GM19438 (cell line): ENCODE measurements at regions not wholly inside any gene's neighbourhood (a gene's known extent, or its start where the extent isn't known, plus 50 kb on each side); places are given as distances from the start of the nearest gene placed in this dataset.
"Not testable (repeated sequence)": the region's sequence is repeated elsewhere in the genome, so short reads cannot be mapped to it uniquely, and the experiment has no call there.

ENCODE experiments used
- ATAC-seq: cut with Tn5 transposase; IDR thresholded peaks from one replicate; pipeline ENCODE4 v1.9.1; 2021; ENCODE audit warnings: low read depth; ENCODE audit not compliant: unreplicated experiment

DNA sequence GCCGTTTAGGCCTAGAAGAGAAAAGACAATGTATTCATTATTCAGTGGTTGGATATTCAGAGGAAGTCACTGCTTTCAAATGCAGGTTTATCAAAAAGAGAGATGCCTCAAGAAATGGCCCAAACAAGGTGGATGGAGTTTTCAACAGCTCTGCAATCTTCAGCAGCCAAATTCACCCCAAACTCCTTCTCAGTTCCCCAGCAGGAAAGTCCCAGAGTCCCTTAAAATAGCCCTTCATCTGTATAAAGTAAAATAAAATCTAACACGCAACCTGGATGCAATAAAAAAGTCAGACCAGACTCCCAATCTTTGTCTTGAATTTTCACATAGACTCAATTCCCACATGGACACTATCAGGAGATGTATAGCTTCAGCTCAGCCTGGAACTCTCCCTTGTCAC, 101.6 kb upstream of the SPATA12 start:
- no peak for ATAC-seq

DNA sequence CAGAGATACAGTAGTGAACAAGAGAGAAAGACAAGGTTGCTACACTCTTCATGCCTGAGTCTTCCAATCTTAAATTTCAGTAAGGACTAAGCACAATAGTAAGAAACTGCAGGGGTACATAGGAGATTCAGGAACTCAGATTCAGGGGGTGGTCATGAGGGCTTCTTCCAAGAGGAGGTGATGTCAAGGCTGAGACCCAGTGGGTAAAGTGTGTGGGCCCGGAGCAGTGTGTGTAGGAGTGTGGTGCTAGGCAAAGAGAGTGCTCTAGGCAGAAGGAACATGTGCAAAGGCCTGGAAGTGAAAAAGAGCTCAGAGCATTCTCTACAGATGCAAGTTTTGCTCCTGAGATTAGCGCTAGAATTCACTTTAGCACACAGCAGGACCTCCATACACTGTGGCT, 102.9 kb upstream of the SPATA12 start:
- no peak for ATAC-seq

DNA sequence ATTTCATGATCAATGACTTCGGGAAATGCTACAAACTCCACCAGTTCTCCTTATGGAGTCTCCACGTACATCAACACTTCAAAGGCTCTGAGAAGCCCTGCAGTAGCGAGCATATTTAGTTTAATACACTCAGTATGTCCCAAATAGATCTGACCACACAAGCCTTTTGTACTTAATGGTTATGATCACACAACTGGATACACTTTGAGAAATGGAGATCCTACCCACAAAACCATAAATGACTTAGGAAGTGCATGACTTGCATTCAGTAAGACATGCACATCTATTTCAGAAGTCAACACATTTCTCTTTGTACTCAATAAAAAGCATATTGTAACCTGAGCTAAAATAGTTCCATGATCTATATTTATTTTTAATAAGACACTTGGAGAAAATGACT, 103.6 kb upstream of the SPATA12 start:
- ATAC-seq: no peak

DNA sequence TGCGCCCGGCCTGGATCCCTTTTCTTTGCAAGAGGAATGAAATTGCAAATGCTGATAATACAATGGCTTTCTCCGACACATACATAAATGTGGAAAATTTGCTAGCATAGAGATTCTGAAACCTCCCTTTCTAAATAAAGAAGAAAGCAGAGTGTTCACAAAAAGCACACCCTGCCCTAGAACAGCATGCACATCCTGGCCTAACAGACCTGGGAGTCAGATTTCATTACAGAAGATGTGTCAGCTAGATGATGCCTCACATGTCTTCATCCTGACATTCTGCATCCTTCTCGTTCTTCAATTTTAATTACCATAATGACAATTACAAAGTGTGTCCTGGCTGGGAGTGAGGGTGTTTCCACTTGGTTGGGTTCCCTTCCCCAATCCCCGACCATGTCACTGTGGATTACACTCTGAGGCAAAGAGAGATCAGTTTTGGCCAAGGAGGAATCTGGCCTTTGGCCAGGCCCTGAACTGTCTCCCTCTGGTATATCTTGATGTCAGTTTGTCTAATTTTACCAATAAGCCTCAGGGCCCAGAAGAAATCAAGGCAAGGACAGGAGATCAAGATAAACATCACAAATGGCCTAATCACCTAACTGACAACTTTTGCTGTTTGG, 104.9 kb upstream of the SPATA12 start:
- no peak for ATAC-seq

DNA sequence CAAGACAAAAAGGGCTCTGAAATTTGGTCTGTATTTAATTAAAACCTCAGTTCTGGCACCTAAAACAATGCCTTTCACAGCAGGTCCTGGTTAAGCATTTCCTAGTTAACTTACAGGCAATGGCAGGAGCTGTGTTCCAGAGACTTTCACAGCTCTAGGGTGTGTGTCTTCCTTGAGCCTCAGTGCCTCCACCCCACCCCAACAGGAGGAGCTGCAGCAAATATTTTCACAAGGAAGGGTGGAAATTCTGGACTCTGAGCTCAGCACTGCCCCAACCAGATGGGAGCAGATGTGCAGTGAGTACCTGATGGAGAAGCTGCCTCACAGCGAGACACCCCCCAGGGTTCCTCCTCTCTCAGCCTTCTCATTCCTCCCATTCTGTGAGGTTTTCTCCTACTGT, 106.3 kb upstream of the SPATA12 start:
- ATAC-seq: no peak

DNA sequence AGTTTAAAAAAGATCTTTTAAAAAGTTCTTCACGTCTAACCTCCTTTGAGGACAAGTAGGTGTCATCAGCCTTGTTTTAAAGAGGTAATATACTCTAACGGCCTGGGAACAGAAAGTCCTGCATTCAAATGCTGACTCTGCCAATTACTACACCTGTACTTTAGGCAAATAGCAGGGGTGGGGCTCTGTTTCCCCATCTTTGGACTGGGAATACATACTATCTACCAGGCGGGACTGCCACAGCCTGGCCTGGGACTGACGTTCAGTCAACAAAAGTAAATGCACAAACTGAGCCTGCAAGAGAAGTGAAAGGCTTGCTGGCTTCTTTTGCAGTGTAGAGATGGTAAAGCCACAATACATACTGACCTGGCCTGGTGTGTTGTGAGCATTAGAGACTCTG, 107.6 kb upstream of the SPATA12 start:
- ATAC-seq: no peak

DNA sequence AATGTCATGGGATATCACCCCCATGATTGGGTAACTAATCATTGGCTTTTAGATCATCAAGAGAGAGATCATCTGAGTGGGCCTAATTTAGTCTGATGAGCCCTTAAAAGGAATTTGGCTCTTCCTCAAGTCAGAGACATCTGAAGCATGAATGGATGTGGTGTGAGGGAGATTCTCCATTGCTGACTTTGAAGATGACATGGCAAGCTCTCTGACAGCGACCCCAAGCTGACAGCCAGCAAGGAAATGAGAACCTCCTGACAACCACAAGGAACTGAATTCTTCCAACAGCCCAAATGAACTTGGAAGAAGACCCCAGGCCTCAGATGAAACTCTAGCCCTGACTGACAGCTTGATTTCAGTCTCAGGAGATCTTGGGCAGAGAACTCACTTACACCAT, 108.4 kb upstream of the SPATA12 start:
- ATAC-seq: no peak

DNA sequence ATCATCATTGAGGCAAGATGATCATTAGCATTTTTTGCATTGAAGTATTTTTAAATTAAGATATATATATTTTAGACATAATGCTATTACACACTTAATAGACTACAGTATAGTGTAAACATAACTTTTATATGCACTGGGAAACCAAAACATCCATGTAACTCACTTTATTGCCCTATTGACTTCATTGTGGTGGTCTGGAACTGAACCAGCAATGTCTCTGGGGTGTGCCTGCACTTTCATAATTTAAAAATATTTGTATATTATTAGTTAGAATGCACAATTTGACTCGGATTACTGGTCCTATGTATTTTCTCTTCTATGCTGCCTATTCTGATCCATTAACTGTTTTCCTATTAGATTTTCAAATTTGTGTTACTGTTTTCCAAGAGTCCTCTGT, 109.1 kb upstream of the SPATA12 start:
- ATAC-seq: no peak

DNA sequence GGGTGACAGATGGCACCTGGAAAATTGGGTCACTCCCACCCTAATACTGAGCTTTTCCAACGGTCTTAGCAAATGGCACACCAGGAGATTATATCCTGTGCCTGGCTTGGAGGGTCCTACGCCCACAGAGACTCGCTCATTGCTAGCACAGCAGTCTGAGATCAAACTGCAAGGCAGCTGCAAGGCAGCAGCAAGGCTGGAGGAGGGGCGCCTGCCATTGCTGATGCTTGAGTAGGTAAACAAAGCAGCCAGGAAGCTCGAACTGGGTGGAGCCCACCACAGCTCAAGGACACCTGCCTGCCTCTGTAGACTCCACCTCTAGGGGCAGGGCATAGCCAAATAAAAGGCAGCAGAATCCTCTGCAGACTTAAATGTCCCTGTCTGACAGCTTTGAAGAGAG, 115.1 kb upstream of the SPATA12 start:
- ATAC-seq: not testable (repeated sequence)

DNA sequence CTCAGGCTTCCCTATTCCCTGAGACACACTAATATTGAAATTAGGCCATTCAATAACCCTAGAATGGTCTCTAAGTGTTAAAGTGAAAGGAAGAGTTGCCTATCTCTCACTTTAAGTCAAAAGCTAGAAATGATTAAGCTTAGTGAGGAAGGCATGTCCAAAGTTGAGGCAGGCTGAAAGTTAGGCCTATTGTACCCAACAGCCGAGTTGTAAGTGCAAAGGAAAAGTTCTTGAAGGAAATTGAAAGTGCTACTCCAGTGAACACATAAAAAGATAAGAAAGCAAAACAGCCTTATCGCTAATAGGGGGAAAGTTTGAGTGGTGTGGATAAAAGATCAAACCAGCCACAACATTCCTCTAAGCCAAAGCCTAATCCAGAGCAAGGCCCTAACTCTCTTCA, 117.9 kb upstream of the SPATA12 start:
- no peak for ATAC-seq

DNA sequence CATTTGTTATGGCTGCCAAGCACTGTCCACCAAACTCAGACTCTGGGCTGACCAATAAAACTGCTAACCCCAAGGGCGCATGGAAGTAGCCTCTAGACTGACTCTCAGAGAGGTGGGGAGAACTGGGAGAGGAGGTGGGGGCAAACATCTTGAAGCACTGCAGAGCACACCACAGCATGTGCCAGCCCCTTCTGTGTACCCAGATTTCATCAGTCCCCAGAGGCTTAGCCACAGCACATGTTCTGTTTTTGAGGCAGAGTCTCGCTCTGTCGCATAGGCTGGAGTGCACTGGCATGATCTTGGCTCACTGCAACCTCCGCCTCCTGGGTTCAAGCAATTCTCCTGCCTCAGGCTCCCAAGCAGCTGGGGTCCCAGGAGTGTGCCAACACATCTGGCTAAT, 119.5 kb upstream of the SPATA12 start:
- ATAC-seq: no peak

DNA sequence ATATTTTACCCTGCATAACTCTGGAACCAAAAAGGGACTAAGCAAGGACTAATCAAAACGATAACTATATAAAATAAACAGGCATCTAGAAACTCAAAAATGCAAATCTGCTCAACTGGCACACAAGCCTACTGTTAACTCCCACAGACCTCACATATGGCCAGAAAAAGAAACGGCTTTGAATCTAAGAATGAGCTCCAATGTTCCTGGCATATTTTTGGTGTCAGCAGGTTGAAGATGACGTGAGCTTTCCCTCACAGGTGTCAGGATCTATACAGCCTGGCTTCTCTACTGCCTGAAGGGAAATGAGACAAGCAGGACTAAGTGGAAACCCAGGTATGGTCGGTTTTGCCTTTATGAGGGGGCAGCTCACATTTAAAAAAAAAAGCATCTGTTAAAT, 120.1 kb upstream of the SPATA12 start:
- no peak for ATAC-seq

DNA sequence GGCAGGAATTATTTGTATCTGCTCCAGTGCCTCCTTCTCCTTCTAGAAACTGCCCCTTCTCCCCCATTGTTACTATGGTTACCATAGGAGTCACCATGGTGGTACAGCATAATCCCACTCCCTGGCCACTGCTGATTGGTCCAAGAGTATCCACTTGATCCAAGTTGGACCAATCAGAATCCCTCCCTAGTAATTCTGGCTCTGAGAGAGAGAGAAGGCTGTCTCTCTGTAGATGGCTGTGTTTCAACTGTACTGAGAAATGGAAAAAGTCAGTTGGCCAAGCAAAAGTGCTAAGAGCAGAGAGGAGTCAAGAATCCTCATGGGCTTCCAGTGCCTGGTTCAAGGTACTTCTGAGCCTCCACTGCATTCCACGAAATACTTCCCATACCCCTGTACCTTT, 120.6 kb upstream of the SPATA12 start:
- ATAC-seq: no peak

DNA sequence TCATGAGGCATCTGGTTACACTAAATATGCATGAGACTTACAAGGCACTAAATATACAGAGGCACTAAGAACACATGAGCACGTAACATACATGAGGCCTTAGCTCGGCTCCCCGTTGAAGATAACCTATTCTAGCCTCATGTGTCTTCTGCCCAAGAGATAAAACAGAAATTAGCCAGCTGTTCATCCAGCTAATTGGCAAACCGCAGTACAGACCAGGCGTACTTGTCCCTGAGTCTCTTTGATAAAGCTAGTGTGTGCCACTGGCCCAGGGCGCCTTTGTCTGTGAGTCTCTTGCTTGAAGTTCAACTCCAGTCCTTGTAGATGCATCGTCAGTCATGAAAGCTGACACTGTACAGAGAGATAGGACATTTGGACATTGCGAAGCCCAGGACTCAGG, 121.9 kb upstream of the SPATA12 start:
- no peak for ATAC-seq

DNA sequence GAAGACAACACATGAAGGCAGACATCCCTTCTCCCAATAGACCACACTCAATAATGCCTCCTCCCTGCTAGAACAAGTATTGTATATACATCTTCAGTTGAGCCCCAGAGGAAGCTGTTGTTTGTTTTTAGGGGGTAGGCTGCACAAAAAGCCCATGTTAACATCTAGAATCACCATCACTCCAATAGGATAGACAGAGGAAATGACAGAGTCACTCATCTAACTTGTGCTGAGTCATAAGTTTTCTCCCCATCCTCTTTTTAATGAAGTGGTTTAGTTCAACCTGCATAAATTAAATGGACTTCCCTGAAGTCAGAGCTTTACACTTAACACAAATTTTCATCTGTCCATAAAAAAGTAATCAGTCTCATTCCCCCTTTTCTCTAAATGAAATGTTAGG, 122.9 kb upstream of the SPATA12 start:
- ATAC-seq: no peak

DNA sequence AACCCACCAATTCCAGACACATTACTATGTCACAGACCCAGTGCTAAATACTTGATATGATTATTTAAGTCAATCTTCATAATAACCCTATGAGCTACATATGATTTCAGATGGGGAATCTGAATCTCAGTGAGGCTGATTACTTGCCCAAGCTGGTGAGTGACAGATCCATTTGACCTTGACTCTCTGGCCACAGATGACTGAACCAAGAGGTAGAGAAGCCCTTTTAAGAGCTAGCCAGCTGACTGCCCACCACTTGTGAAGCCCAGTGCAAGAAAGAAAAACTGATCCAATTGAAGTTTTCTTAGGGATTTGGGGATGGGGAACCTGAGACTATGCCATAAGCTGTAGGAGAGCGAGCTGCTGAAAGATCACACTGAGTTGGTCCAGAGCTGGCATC, 124.7 kb upstream of the SPATA12 start:
- no peak for ATAC-seq

DNA sequence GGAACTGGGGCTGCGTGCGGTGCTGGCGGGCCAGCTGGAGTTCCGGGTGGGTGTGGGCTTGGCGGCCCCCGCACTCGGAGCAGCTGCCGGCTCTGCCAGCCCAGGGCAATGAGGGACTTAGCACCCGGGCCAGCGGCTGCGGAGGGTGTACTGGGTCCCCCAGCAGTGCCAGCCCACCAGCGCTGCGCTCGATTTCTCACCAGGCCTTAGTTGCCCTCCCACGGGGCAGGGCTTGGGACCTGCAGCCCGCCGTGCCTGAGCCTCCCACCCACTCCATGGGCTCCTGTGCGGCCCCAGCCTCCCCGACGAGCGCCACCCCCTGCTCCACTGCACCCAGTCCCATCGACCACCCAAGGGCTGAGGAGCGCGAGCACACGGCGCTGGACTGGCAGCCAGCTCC, 126.0 kb upstream of the SPATA12 start:
- ATAC-seq: not testable (repeated sequence)

DNA sequence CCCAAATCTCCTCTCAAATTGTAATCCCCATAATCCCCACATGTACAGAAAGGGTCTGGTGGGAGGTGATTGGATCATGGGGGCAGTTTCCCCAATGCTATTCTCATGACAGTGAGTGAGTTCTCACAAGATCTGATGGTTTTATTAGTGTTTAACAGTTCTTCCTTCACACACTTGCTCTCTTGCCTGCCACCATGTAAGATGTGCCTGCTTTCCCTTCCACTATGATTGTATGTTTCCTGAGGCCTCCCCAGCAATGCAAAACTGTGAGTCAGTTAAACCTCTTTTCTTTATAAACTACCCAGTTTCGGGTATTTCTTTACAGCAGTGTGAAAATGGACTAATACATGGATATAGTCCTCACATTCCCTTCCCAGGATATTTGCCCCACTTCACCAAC, 126.7 kb upstream of the SPATA12 start:
- no peak for ATAC-seq

DNA sequence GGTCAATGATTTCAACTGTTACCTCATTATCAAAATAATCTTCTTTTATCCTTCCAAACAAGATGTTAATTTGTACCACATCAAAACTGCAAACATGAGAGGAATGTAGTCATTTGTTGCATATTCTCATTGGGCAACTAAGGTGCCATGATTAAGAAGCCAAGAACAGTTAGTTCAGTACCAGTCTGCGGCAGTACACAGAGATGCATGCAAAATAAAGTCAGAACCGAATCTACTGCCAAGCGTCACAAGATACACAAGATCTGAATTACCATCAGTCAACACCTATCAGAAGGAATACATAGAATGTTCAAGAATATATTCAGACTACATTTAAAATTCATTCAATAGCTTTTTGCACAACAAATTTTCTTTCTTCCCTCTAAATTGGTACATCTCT, 127.6 kb upstream of the SPATA12 start:
- ATAC-seq: no peak

DNA sequence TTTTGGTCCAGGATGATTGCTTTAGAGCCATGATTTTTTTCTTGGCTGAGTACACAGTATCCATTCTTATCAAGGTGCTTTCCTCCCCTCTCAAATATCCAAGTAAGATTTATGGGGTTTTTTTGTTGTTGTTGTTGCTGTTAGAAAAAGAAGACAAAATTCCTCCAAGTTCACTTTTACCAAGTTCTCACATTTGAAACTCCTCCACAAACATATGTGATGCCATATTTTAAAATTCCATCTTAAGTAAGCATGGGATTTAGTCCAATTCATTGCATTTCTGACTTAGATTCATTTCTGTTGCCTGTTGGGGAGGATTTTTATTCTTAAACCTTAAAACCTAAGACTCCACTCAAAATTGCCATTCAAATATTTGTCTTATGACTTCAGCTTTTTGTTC, 128.6 kb upstream of the SPATA12 start:
- no peak for ATAC-seq

DNA sequence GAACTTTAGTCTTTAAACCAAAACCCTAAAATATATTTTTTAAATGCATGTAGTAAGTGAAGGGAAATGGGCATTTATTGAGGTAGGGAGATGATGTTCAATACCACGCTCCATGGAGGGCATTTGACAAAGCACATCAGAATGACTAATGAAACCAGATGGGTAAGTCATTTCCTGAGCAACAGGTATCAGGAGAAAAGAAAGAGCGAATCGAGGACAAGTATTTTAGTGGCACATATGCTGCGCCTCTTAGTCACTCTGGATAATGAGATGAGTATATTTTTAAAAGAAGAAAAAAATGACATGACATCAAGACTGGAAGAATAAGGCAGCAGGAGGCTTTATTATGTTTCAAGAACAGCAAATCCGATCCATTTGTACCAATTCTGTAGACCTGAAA, 129.0 kb upstream of the ARHGEF3 start:
- no peak for ATAC-seq

DNA sequence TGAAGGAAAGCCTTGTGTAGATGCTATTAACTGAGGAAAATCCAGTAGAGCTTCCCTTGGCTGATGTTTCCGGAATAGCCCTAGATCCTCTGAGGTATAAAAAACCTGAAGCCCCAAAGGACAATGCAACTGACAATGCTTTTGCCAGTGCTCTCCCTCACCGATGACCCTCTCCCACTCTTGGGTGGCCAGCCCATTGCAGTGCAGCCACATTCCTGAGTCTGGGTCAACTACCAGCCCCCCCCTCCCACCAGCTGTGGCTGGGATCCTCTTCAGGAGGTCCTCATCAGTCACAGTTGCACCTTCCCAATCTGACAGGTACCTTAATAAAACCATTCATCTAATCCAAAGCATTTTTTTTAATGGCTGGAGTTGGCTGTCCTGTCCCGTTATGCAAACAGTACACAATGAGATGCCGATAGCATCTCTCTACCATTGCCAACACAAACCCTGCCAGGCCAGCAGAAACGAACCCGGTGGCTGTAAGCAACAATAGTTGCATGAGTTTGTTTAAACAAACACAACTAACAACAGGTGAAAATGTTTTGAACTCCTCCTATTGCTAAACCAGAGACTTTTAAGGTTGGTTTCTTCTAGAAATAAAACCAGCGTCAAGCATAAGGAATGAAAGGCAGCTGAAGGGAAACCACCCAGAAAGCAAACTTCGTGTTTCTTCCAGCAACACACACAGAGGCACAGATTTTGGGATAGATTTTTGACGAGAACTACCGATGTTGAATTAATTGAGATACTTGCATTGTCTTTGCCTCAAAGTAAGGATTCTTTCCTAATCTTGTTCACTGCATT, 128.3 kb upstream of the ARHGEF3 start:
- no peak for ATAC-seq
